ENCODE measurements at regions not wholly inside any gene's neighbourhood (a gene's known extent, or its start where the extent isn't known, plus 50 kb on each side); places are given as distances from the start of the nearest gene placed in this dataset.

DNA sequence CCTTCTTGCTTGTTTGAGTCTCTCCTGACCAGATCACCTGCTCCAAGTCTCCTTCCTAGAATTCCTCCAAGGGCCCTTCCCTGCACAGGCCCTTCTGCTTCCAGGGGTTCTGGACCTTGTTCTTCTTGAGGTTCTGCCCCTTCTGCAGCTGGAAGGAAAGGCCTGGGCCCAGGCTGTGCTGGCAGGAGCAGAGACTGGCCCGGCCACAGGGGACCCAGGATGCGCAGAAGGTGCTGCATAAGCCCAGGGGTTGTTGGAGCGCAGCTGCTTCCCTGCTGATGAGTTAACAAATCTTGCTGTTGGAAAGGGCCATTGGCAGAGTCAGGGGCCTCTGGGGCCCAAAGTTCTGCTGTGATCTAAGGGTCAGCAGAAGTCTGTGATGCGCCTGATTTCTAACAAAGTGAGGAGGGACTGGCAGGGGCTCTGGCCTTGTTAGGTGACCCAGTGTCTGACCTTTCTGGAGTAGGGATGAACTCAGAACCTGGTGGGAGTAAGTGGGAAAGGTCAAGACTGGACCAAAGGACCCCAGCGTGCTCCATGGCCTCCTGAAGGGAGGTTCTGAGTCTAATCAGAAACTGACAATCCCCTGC, 509.8 kb downstream of the PTPRU start:
- no peak for DNase-seq

DNA sequence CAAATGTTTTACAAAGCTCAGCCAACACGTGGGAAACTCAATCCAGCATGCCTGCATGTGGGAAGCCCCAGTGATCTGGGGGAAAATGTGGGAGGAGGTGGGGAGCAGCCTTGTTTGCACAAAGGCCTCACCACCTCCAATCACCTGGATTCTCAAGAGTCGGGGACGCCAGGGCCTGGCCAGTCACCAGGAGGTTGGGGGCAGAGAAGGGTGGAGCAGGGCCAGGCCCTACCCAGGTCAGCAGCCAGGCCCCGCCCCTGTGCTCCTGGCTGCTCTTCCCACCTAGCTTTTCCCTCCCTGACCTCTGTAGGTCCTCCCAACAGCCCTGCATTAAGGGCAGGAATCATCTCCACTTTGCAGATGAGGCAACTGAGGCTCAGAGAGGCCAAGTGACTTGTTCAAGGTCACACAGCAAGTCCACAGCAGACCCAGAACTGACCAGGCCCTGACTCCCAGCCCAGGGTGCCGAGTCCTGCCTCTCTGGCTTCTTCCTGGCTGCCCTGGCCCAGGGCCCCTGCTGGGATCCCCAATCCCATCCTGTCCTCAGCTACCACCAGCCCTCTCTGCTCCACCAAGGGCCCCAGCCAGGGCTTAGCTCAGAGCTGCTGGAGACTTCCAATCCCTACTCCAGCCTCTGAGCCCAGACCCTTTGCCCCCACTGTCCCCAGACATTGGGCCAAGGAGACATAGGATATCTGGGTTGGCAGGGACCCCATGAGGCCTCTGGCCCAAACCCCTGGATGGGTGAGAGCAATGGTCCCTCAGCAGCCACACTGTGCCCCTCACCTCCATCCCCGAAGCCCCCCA, 508.6 kb downstream of the PTPRU start:
- no peak for DNase-seq

- DNase-seq: no peak
These were observed 507.6 kb downstream of the PTPRU start for GRCh38 chr1:29743931-29744330.

DNA sequence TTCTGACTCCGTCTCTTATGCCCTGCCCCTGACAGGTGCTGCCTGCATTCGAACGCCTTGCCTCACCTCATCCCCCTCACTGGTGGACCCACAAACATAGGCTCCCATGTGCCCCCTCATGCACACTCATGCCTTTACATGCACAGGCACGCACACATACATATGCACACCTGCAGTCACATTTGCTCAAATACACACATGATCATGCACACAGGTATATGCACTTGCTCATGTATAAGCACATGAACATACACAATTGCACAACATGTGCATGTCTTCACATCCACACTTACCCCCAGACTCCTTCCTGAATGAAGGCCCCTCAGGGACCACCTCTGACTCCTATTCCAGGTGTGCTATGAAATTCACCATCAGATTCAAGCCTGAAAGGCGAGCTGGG, 506.9 kb downstream of the PTPRU start:
- no peak for DNase-seq

- DNase-seq: no peak
These were observed 502.9 kb downstream of the PTPRU start for GRCh38 chr1:29739176-29739575.

DNA sequence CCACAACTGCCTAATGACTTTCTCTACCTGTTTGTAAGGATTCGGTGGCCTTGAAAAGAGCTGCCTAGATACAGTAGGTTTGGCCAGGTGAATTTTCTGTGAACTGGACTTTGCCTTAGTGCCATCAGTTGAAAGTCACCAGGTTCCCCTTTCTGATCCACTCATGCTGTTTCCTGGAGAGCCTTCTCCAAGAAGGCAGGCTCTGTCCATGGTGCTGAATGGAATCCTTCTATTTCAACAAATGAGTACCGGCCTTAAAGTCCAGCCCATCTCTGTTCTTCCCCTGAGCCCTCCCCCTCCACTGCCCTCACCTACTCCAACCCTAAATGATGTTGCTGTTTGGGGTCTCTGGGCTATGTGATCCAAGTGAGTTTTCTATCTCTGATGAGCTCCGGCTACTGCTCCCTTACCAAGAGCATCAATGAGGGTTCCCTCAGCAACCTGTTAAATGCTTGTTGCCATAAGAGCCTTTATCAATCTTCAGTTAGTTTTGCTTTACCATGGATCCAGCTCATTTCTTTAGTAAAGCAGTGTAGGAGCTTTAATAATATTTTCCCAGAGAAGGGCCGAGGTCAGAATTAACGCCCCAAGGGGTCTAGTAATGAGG, 500.4 kb downstream of the PTPRU start:
- DNase-seq: peak in 1 of 2 donors; percentile 3

GRCh38 chr1:29732453-29732852, 496.1 kb downstream of the PTPRU start:
- no peak for DNase-seq

DNA sequence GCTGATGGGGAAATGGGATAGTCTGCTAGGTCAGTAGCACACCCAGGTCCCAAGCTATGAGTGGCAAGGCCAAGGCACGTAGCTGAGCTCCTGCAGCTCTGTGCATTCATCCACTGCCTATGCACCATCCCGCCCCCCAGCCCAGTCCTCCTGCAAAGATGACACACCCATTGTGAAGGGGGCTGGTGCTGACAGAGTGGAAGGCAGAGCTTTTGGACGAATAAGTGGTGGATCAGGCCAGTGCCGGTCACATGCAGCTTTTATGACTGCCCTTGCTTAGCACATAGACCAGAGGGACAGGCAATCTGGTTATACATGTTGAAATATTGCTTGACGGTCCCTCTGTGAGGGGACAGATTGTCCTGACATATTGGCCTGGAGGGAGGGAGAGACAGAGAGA, 494.3 kb downstream of the PTPRU start:
- DNase-seq: no peak

- DNase-seq: no peak
These were observed 493.0 kb downstream of the PTPRU start for GRCh38 chr1:29729281-29729680.

DNA sequence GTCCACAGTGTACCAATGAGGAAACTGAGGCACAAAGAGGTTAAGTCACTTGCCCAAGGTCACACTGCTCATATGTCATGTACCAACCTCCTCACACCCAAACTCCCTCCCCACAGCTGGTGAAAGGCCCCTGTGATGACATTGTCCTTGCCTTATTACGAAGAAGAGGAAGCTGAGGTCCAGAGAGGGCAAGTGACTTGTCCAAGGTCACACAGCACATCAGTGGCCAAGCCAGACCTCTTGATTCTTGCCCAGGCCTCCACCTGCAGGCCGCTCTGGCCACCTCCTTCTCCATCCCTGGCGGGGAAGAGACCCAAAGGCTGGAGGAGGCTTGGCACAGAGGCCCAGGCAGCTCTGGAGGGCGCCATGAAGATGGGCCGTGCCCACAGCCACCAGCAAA, 492.4 kb downstream of the PTPRU start:
- DNase-seq: no peak

DNA sequence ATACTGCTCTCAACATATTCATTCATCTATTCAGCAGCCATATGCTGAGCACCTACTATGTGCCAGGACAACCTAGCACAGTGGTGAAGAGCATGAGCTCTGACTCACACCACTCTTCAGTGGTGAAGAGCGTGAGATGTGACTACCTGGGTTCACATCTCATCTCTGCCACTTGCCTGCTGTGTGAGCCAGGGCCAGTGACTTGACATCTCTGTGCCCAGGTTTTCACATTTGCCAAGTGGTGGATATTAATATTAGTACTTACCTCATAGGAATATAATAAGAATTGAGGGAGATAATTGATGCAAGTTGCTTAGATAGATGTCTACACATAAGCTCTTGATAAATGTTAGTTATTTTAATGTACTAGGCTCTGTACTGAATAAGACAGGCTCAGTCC, 488.9 kb downstream of the PTPRU start:
- DNase-seq: no peak

DNA sequence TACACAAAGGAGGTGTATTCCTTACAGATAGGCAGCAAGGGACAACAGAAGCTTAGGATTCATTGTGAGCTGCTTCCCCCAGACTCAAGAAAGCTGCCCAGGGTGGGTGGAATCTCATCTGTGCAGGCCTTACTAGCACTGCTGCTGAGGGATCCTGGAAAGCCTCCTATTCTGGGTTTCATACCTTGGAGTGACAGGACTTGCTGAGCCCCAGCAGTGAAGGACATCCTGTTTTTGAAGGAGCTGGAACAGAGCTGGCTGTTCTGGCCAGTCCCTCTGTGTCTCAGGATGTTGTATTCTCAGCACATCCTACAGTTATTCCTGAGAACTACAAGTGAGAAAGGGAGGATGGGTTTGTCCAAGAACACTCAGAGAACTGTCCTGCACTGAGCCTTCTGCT, 486.3 kb downstream of the PTPRU start:
- DNase-seq: no peak

- DNase-seq: no peak
These were observed 482.9 kb downstream of the PTPRU start for GRCh38 chr1:29719253-29719652.

GRCh38 chr1:29718791-29719190, 482.5 kb downstream of the PTPRU start:
- no peak for DNase-seq

DNA sequence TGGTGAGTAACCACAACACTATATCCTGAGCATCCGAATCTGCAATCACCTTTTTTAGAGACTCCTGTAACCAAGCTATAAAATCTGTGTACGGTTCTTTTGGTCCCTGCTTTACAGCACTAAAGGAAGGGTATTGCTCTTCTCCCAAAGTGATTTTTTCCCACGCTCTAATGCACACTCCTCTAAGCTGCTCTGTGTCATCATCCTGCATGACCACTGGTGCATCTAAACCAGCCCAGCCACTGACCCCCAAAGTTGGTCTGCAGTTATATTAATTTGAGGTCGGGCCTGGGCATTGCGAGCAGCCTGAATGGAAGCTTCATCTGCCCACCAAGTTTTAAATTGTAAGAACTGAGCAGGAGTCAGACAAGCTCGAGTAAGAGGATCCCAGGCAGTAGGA, 480.0 kb downstream of the PTPRU start:
- no peak for DNase-seq

DNA sequence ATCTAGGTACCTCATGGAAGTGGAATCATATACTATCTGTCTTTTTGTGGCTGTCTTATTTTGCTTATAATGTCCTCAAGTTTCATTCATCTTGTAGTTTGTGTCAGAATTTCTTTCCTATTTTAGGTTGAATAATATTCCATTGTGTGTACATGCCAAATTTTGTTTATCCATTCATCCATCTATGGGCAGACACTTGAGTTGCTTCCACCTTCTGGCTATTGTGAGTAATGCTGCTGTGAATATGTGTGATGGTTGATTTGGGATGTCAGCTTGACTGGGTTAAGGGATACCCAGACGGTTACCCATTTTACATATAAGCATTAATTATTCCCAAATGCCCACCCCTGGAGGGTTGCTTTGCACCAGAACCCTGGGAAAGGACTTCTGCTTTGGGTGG, 477.5 kb downstream of the PTPRU start:
- DNase-seq: no peak

GRCh38 chr1:29712801-29713200, 476.5 kb downstream of the PTPRU start:
- DNase-seq: no peak

DNA sequence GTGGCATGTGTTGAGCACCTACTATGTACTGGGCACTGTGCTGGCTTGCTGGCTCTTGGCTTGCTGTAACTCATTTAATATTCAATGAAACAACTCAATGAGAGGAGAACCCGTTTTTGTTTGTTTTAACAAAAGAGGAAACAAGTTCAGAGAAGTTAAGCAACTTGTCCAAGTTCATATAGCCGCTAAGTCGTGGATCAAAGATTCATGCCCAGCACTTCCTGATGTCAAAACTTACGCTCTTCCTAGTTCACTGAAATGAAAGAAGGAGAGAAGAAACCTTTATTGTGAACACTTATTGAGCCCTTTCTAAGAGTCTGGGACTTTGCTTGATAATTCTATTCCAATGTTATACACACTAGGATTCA, 475.9 kb downstream of the PTPRU start:
- DNase-seq: no peak

DNA sequence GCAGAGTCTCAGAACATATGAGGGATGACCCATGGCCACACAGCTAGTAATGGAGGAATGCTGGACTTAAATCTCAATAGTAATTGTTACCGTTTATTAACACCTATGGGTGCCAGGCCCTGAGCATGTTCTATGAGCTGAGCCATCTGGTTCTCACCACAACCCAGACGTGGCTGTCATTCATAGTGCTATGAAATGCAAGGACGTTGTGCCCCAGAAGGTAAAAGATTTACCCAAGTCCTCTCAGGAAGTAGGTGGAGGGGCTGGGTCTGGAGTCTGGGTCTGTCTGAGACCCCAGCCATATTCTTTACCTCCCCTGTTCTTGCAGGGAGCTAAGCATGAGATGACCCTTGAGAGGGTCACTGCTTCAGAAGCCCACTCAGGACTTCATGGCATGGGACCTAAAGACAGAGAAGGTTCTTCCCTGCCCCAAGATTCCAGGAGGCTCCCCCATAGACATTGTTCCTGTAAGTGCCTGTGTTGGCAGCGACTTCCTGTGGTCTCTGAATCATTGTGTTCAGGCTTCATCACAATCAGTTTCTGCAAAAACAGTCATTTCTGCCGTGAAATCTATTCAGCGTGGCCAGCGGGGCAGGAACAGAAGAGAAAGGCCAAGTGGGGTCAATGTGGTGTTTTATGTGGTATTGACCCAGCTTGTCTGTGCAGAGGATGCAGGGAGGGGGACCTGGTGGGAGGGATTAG, 475.4 kb downstream of the PTPRU start:
- peak; percentile 19 to 32 for DNase-seq

- no peak for DNase-seq
These were observed 473.5 kb downstream of the PTPRU start for GRCh38 chr1:29709704-29710280.

DNA sequence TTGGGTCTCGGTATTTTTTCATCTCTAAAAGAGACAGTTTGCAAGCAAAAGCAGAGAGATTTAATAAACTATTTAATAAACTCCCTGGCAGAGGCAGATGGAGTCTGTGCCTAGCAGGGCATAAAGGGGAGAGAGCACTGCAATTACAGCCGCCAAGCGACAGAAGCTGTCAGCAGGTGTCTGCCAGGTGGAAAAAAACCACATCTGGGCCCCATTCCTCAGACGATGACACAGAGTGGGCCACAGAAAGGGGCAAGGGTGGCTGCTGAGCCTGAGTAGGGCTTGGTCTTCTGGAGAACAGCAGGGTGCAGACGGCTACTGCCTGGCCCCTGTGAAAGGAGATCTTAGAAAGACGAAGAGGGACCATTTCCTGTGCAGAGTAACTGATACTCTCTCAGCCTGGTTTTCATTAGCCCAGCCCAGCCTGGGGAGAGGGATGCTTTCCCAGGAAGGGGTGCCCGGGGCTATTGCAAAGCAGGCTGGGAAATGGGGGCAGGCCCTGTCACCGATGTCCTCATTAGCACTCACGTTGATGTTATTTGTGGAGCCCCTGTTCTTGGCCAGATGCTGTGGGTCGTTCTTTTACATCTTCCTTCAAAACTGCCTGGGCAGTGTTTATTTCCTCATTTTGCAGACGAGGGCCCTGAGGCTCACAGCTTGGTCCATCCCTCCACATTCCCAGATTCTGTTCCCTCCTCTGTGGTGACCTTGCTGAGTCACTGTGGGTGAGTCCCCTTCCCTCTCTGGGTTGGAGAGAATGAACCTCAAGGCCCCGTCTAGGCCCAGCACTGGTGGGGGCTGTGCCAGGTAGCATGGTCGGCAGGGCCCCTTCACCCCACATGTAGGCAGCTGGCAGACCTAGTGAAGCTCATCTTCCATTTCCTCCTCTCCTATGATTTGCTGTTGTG, 472.7 kb downstream of the PTPRU start:
- DNase-seq: no peak

- DNase-seq: no peak
These were observed 472.1 kb downstream of the PTPRU start for GRCh38 chr1:29708381-29708780.
